OCI-LY7 (cell line): ENCODE measurements at regions not wholly inside any gene's neighbourhood (a gene's known extent, or its start where the extent isn't known, plus 50 kb on each side); places are given as distances from the start of the nearest gene placed in this dataset.

ENCODE experiments used
- BruUV-seq: library from RNA; stranded (reverse); fragments of 400-500 nt; replicated peaks from 2 replicates; lab custom pipeline; 2021; lab: Mats Ljungman, UMichigan
- CTCF ChIA-PET: fragments of 300-600 bp; sonication (Branson Sonifier 250); formaldehyde crosslinking; loops from one replicate; lab custom pipeline; 2022; ENCODE audit warnings: antibody characterized with exemption; ENCODE audit not compliant: unreplicated experiment; lab: Charles Lee
- POLR2A ChIA-PET: fragments of 300-600 bp; sonication (Branson Sonifier 250); formaldehyde crosslinking; loops from one replicate; lab custom pipeline; 2022; ENCODE audit warnings: antibody characterized with exemption; lab: Charles Lee
- DNase-seq: peaks from one replicate; pipeline ENCODE4 v3.0.0-alpha.2; 2015; ENCODE audit warnings: low spot score
- H2AFZ ChIP-seq: fragments of 200-600 bp; sonication (generic), shearing (Covaris generic); 2 replicates; pipeline ENCODE4 v1.6.1; 2014; ENCODE audit warnings: mild to moderate bottlenecking, antibody characterized with exemption, low read length, moderate library complexity
- H3K27ac ChIP-seq: fragments of 200-600 bp; sonication (generic); 2 replicates; pipeline ENCODE4 v1.5.1; 2014; ENCODE audit warnings: mixed run types, low read depth, mild to moderate bottlenecking, moderate library complexity, low read length, inconsistent platforms; ENCODE audit not compliant: poor library complexity, severe bottlenecking
- H3K36me3 ChIP-seq: fragments of 200-600 bp; sonication (generic); 2 replicates; pipeline ENCODE4 v1.6.1; 2014; ENCODE audit warnings: mild to moderate bottlenecking, antibody characterized with exemption, low read length, moderate library complexity, mixed read lengths; ENCODE audit not compliant: insufficient read depth
- H3K4me1 ChIP-seq: fragments of 200-600 bp; sonication (generic); 2 replicates; pipeline ENCODE4 v1.5.1; 2014; ENCODE audit warnings: mild to moderate bottlenecking, low read length; ENCODE audit not compliant: insufficient read depth, poor library complexity, severe bottlenecking
- H3K4me2 ChIP-seq: fragments of 200-600 bp; sonication (generic); 2 replicates; pipeline ENCODE4 v1.6.1; 2014; ENCODE audit warnings: mild to moderate bottlenecking, low read length
- H3K4me3 ChIP-seq: fragments of 200-600 bp; sonication (generic); 2 replicates; pipeline ENCODE4 v1.5.1; 2014; ENCODE audit warnings: mild to moderate bottlenecking, low read depth, low read length; ENCODE audit not compliant: poor library complexity, severe bottlenecking
- H3K79me2 ChIP-seq: fragments of 200-600 bp; sonication (generic); 2 replicates; pipeline ENCODE4 v1.6.1; 2016; ENCODE audit warnings: low read depth, mild to moderate bottlenecking, low read length, moderate library complexity, mixed read lengths; ENCODE audit not compliant: insufficient read depth
- H3K9me2 ChIP-seq: fragments of 200-600 bp; sonication (generic); 2 replicates; pipeline ENCODE4 v1.6.1; 2016; ENCODE audit warnings: mild to moderate bottlenecking, low read length, mixed read lengths; ENCODE audit not compliant: insufficient read depth
- H3K9me3 ChIP-seq: fragments of 200-600 bp; sonication (generic); 2 replicates; pipeline ENCODE4 v1.6.1; 2014; ENCODE audit warnings: mild to moderate bottlenecking, mixed run types, low read length, mixed read lengths
- H4K20me1 ChIP-seq: fragments of 200-600 bp; sonication (generic); 2 replicates; pipeline ENCODE4 v1.6.1; 2014; ENCODE audit warnings: mild to moderate bottlenecking, antibody characterized with exemption, low read length, moderate library complexity, mixed read lengths; ENCODE audit not compliant: insufficient read depth
- CTCF ChIP-seq: fragments of 200-600 bp; sonication (generic); conservative IDR thresholded peaks from 2 replicates; pipeline ENCODE4 v1.5.1; 2014; ENCODE audit warnings: mild to moderate bottlenecking, antibody characterized with exemption, low read length, moderate library complexity, mixed read lengths
- EZH2phosphoT487 ChIP-seq: fragments of 200-600 bp; sonication (generic); IDR thresholded peaks from 2 replicates; pipeline ENCODE4 v1.6.1; 2018; ENCODE audit warnings: low read depth, borderline replicate concordance, mild to moderate bottlenecking, mixed run types, antibody characterized with exemption, low read length, moderate library complexity, mixed read lengths
- intact Hi-C: fragments of 100-400 bp; cut with micrococcal nuclease; formaldehyde crosslinking; loops from one replicate; pipeline ENCODE4 v1.10.0; 2022; ENCODE audit not compliant: unreplicated experiment

DNA sequence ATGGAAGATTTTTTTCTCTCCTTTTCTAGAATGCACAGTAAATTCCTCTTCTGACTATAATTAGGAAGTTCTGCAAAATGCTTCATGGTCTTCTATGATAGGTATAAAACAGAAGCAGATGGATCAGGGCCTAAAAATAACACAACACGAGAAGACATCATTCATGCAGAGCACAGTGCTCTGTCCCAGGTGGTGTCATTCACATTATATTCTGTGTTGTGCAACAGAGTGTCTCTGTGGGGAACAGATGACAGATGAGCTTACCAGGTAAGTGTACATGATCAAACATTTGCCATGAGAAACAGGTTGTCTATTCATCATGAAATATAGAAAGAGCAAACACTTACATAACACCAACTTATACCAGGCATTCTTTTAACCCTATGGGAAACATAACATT is 288.3 kb downstream of the KCTD12 start:
- H3K79me2 ChIP-seq, result no peaks in the 10 kb centered on the region

DNA sequence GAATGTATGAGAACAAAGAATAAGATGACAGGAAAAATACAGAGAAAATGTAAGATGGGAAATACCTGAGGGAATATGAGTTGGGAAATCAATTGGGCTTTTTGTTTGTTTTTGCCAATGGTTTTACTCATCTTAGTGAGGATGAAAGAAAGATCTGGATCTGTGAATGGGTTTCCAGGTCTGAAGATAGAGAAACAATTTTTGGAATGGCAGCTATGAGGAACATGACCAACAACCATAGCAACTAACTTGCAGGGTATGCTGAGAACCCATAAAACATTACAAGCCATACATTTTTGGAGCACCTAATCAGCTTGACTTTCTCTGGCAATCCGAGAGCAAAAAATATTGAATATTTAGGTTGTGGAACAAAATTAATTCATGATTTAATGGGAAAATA is 290.0 kb downstream of the KCTD12 start:
- Histone ChIP-seq H3K27ac (no peak overlapping the region), H4K20me1 (no peaks in the 10 kb centered on the region), H3K79me2 (no peaks in the 10 kb centered on the region), H2AFZ (no peak overlapping the region), H3K9me2 (no peaks in the 10 kb centered on the region), H3K36me3 (no peaks in the 10 kb centered on the region), H3K9me3 (no peaks in the 10 kb centered on the region), H3K4me3 (no peak overlapping the region), H3K4me2 (no peak overlapping the region), H3K4me1 (no peaks in the 10 kb centered on the region)
- ChIA-PET POLR2A (no interaction called here), CTCF (no interaction called here)
- TF ChIP-seq EZH2phosphoT487 (no peak), CTCF (no peak)
- BruUV-seq, result no TSS peak
- no peak for DNase-seq
- intact Hi-C loops, result no loop called here

More for the DNA sequence above, 288.3 kb downstream of the KCTD12 start:
- TF ChIP-seq EZH2phosphoT487, result no peak
- no peak for TF ChIP-seq CTCF
- POLR2A ChIA-PET, result no interaction called here
- H3K4me2 ChIP-seq, result no peak overlapping the region
- no peaks in the 10 kb centered on the region for H3K9me3 ChIP-seq
- CTCF ChIA-PET, result no interaction called here
- intact Hi-C loops, result no loop called here
- DNase-seq, result no peak
- no peaks in the 10 kb centered on the region for H3K36me3 ChIP-seq
- H3K9me2 ChIP-seq, result no peaks in the 10 kb centered on the region
- H3K4me3 ChIP-seq, result no peak overlapping the region
- H2AFZ ChIP-seq, result no peak overlapping the region
- no peaks in the 10 kb centered on the region for H4K20me1 ChIP-seq
- no peak overlapping the region for H3K27ac ChIP-seq
- H3K4me1 ChIP-seq, result no peaks in the 10 kb centered on the region
- no TSS peak for BruUV-seq

GRCh38 chr13:76594435-76594834 is 291.8 kb downstream of the KCTD12 start:
- no TSS peak for BruUV-seq
- intact Hi-C loops, result no loop called here

More at GRCh38 chr13:76594435-76594834, 291.8 kb downstream of the KCTD12 start:
- Histone ChIP-seq H3K4me1 (no peaks in the 10 kb centered on the region), H3K4me2 (no peak overlapping the region), H3K4me3 (no peak overlapping the region), H3K79me2 (no peaks in the 10 kb centered on the region), H3K27ac (no peak overlapping the region), H3K9me3 (no peaks in the 10 kb centered on the region), H3K36me3 (no peaks in the 10 kb centered on the region), H4K20me1 (no peaks in the 10 kb centered on the region), H3K9me2 (no peaks in the 10 kb centered on the region), H2AFZ (no peak overlapping the region)
- POLR2A ChIA-PET, result no interaction called here
- TF ChIP-seq CTCF (no peak), EZH2phosphoT487 (no peak)
- DNase-seq, result no peak
- CTCF ChIA-PET, result no interaction called here
